Naive thymus-derived CD4-positive, alpha-beta T cell (primary cell): ENCODE measurements at regions not wholly inside any gene's neighbourhood (a gene's known extent, or its start where the extent isn't known, plus 50 kb on each side); places are given as distances from the start of the nearest gene placed in this dataset.

Experiments used
- ATAC-seq: fragments of 150-1000 bp; cut with Tn5 transposase; 2 replicates; pipeline ENCODE4 v1.10.0; 2021; ENCODE audit warnings: mild to moderate bottlenecking, moderate library complexity
- CTCF ChIA-PET: fragments of 350-600 bp; sonication (Branson Sonifier 250); formaldehyde crosslinking; loops from one replicate; lab custom pipeline; 2021; ENCODE audit warnings: antibody characterized with exemption; lab: Charles Lee
- POLR2A ChIA-PET: fragments of 350-600 bp; sonication (Branson Sonifier 250); formaldehyde crosslinking; loops from one replicate; lab custom pipeline; 2021; ENCODE audit warnings: antibody characterized with exemption, inconsistent platforms; lab: Charles Lee
- DNase-seq, 9 donors: peaks; one replicate each; pipeline versions ENCODE4 v3.0.0 to v3.0.0-alpha.2; 2020 to 2022; ENCODE audit warnings: mixed read lengths in 1 of 9
- H3K27ac ChIP-seq: one replicate; pipeline ENCODE4 v1.7.0; 2013; ENCODE audit warnings: mild to moderate bottlenecking, low read depth, low read length, moderate library complexity
- H3K27me3 ChIP-seq, 2 donors: one replicate each; pipeline ENCODE4 v1.7.0; 2013; ENCODE audit warnings: low read length in 2 of 2, mild to moderate bottlenecking in 2 of 2, moderate library complexity in 2 of 2; ENCODE audit not compliant: control insufficient read depth in 2 of 2, insufficient read depth in 2 of 2
- H3K36me3 ChIP-seq, 3 experiments: 1 replicate in 2 of 3; 2 replicates in 1 of 3; pipeline ENCODE4 v1.7.0; 2013; ENCODE audit warnings: low read length in 3 of 3, mild to moderate bottlenecking in 3 of 3, moderate library complexity in 1 of 3; ENCODE audit not compliant: insufficient read depth in 3 of 3, control insufficient read depth in 2 of 3
- H3K4me1 ChIP-seq, 2 donors: one replicate each; pipeline ENCODE4 v1.7.0; 2013; ENCODE audit warnings: low read length in 2 of 2, mild to moderate bottlenecking in 2 of 2, moderate library complexity in 1 of 2; ENCODE audit not compliant: control insufficient read depth in 2 of 2, insufficient read depth in 2 of 2
- H3K4me3 ChIP-seq: 2 replicates; pipeline ENCODE4 v1.7.0; 2013; ENCODE audit warnings: mild to moderate bottlenecking, low read length
- H3K9me3 ChIP-seq, 3 experiments: 1 replicate in 2 of 3; 2 replicates in 1 of 3; pipeline ENCODE4 v1.7.0; 2013; ENCODE audit warnings: low read length in 3 of 3; ENCODE audit not compliant: control insufficient read depth in 2 of 3
- H3K27ac Mint-ChIP-seq, 9 donors: one replicate each; pipeline ENCODE4 v1.8.0; 2020 to 2022; ENCODE audit warnings: mixed read lengths in 9 of 9, mild to moderate bottlenecking in 8 of 9, moderate library complexity in 5 of 9, inconsistent platforms in 2 of 9
- H3K27me3 Mint-ChIP-seq, 5 donors: one replicate each; pipeline ENCODE4 v1.8.0; 2021 to 2022; ENCODE audit warnings: mixed read lengths in 5 of 5, mild to moderate bottlenecking in 1 of 5
- H3K36me3 Mint-ChIP-seq, 5 donors: one replicate each; pipeline ENCODE4 v1.8.0; 2020 to 2022; ENCODE audit warnings: mixed read lengths in 5 of 5, mild to moderate bottlenecking in 3 of 5, inconsistent platforms in 1 of 5
- H3K4me1 Mint-ChIP-seq, 7 donors: one replicate each; pipeline ENCODE4 v1.8.0; 2020 to 2022; ENCODE audit warnings: mixed read lengths in 7 of 7, mild to moderate bottlenecking in 3 of 7, inconsistent platforms in 1 of 7
- H3K4me3 Mint-ChIP-seq, 10 donors: one replicate each; pipeline ENCODE4 v1.8.0; 2020 to 2022; ENCODE audit warnings: mild to moderate bottlenecking in 10 of 10, mixed read lengths in 10 of 10, moderate library complexity in 6 of 10, inconsistent platforms in 2 of 10
- H3K9me3 Mint-ChIP-seq, 11 donors: one replicate each; pipeline ENCODE4 v1.8.0; 2020 to 2022; ENCODE audit warnings: mixed read lengths in 11 of 11, mild to moderate bottlenecking in 4 of 11, inconsistent platforms in 1 of 11, moderate library complexity in 1 of 11
- intact Hi-C, 2 donors: fragments of 100-400 bp; cut with micrococcal nuclease; formaldehyde crosslinking; loops; one replicate each; pipeline ENCODE4 v1.15.1; 2023

DNA sequence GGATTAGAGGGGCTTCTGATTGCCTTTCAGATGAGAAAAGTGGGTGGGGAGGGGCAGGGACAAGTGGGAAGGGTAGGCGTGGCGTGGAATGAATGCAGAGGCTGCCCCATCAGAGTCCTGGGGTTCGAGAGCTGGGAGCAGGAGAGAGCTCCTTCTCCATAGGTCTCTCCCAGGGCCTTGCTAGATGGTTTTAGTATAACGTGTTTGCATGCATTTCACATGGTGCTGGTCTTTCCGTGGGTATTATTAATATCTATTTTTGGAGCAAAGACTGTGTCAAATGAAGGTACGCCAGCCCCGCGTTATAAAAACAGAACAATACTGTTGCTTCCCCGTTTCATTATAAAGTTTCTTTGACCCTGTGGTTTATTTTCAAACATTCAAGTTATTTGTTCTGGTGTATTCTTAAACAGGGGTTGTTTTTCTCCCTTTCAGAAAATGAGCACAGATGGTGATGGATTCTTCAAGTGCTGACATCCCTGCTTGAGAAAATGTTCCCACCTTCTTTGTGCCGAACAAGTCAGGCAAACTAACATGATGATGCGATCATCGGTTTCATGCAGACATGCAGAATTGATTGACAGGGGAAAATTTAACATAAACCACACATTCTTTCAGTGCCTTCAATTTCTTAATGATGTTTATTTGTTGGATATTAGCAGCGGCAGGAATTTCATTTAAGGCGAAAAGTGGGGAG is 62.1 kb upstream of the ZNF536 start:
- DNase-seq, result no peak
- Mint-ChIP-seq H3K27me3 (peaks cover 0 to 5% (median under 1%) of the 10 kb centered on the region in 5 donors), H3K36me3 (no peaks in the 10 kb centered on the region), H3K4me3 (no peak overlapping the region), H3K4me1 (no peaks in the 10 kb centered on the region), H3K9me3 (peaks cover 0 to 11% (median 2%) of the 10 kb centered on the region in 11 donors), H3K27ac (no peak overlapping the region)
- CTCF ChIA-PET, result no interaction called here
- Histone ChIP-seq H3K4me1 (no peaks in the 10 kb centered on the region), H3K9me3 (no peaks in the 10 kb centered on the region), H3K27me3 (no peaks in the 10 kb centered on the region), H3K36me3 (no peaks in the 10 kb centered on the region), H3K27ac (no peak overlapping the region), H3K4me3 (no peak overlapping the region)
- intact Hi-C loops, result no loop called here
- POLR2A ChIA-PET, result no interaction called here
- ATAC-seq, result no peak

DNA sequence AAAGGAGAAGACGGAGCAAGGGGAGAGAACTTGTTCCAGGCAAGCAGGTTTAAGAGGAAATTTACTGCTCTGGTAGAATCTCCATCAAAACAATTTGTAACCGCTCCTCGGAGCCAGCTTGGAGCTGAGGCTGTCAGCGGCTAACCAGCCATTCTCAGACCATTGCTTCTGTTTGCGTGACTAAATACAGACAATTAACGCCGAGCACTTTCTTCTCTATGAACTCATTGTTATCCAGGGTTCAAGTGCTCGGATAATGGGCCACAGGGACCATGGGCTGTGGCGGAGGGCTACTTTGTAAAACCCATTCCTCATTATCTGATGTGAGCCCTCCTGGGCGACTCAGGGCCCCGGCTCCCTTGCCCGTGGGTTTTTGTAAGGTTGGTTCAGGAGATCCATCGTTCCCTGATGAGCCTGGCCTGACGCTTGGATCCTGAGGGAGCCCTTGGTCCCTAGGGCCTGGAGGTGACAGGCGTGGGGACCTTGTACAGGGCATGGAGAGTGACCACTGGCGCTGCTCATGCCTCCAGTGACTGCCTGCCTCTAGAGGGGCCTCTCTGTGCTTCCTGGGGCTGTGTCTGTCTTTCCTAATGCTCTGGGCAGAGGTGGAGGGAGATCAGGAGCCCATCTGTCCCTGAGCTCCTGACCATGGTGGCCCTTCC is 61.5 kb upstream of the ZNF536 start:
- ATAC-seq (no peak), DNase-seq (no peak)
- no peak overlapping the region for H3K4me3 ChIP-seq
- H3K4me1 ChIP-seq, result no peaks in the 10 kb centered on the region
- Mint-ChIP-seq H3K27ac (no peak overlapping the region), H3K27me3 (peaks cover 0 to 5% (median 4%) of the 10 kb centered on the region in 5 donors), H3K4me1 (no peaks in the 10 kb centered on the region), H3K4me3 (no peak overlapping the region), H3K9me3 (peaks cover 0 to 14% (median 3%) of the 10 kb centered on the region in 11 donors), H3K36me3 (no peaks in the 10 kb centered on the region)
- H3K9me3 ChIP-seq, result no peaks in the 10 kb centered on the region
- H3K27me3 ChIP-seq, result no peaks in the 10 kb centered on the region
- intact Hi-C loops, result no loop called here
- ChIA-PET POLR2A (no interaction called here), CTCF (no interaction called here)
- no peaks in the 10 kb centered on the region for H3K36me3 ChIP-seq
- no peak overlapping the region for H3K27ac ChIP-seq

DNA sequence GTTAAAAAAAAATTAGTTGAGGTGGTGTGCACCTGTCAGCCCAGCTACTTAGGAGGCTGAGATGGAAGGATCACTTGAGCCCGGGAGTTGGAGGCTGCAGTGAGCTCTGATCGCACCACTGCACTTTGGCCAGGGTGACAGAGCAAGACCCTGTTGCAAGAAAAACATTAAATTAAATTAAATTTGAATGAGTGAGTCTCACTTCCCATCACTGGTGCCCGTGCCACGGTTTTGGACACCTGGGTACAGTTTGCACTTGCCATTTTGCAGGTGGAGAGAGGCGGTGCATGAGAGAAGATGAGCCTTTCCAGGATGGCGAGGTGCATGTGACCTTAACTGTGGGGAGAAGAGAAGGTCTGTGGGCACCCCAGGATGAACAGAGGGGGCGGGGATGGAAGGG is 60.3 kb upstream of the ZNF536 start:
- no peaks in the 10 kb centered on the region for H3K9me3 ChIP-seq
- H3K4me1 Mint-ChIP-seq, result no peaks in the 10 kb centered on the region
- no peak overlapping the region for H3K27ac ChIP-seq
- H3K27me3 ChIP-seq, result no peaks in the 10 kb centered on the region
- intact Hi-C loops, result no loop called here
- H3K27me3 Mint-ChIP-seq, result peaks cover 0 to 5% (median 4%) of the 10 kb centered on the region in 5 donors
- no peak overlapping the region for H3K4me3 Mint-ChIP-seq
- H3K4me3 ChIP-seq, result no peak overlapping the region
- H3K36me3 ChIP-seq, result no peaks in the 10 kb centered on the region
- no peaks in the 10 kb centered on the region for H3K36me3 Mint-ChIP-seq
- DNase-seq (no peak), ATAC-seq (no peak)
- ChIA-PET POLR2A (no interaction called here), CTCF (no interaction called here)
- H3K9me3 Mint-ChIP-seq, result peaks cover 0 to 23% (median 5%) of the 10 kb centered on the region in 11 donors
- H3K4me1 ChIP-seq, result no peaks in the 10 kb centered on the region
- H3K27ac Mint-ChIP-seq, result no peak overlapping the region

DNA sequence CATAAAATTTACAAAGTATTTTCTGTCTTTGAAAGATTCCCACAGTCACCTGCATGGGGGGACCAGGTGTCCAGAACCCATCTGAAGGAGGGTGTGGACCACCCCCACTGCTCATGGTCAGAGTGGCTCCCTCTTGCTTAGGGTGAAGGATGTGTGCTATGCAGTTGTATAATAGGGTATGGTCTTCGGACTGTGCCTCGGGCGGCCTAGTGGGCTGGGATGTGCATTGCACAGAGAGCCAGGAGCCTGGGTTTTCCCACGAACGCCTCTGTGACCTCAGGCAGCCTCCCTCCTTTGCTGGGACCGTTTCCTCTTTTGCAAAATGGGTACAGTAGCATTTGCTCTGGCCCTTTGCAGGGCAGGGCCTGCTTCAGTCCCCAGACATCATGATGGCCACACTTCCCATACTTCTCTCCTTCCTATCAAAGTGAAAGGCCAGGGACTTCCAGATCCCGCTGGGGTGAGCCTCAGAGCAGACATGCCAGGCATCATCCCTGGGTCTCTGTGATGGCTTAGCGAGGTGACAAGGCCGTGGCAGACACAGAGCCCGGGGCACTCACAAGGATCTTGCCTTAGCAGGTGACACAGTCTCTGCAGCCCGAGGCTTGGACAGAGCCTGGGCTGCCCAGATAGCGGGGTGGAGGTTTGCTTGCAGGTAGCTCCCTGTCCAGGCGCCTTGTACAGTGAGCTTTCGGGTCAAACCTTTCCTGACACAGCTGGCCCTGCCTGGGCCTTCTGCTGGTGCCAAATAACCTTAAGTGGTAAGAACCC is 59.4 kb upstream of the ZNF536 start:
- no peaks in the 10 kb centered on the region for H3K27me3 ChIP-seq
- no peaks in the 10 kb centered on the region for H3K4me1 Mint-ChIP-seq
- CTCF ChIA-PET, result no interaction called here
- H3K27ac Mint-ChIP-seq, result no peak overlapping the region
- H3K9me3 ChIP-seq, result no peaks in the 10 kb centered on the region
- no peaks in the 10 kb centered on the region for H3K36me3 ChIP-seq
- peaks cover 0 to 5% (median 4%) of the 10 kb centered on the region in 5 donors for H3K27me3 Mint-ChIP-seq
- no peak for DNase-seq
- H3K36me3 Mint-ChIP-seq, result no peaks in the 10 kb centered on the region
- intact Hi-C loops, result no loop called here
- H3K9me3 Mint-ChIP-seq, result peaks cover 0 to 23% (median 5%) of the 10 kb centered on the region in 11 donors
- POLR2A ChIA-PET, result no interaction called here
- no peak overlapping the region for H3K27ac ChIP-seq
- ATAC-seq, result no peak
- no peaks in the 10 kb centered on the region for H3K4me1 ChIP-seq
- no peak overlapping the region for H3K4me3 Mint-ChIP-seq
- H3K4me3 ChIP-seq, result no peak overlapping the region

DNA sequence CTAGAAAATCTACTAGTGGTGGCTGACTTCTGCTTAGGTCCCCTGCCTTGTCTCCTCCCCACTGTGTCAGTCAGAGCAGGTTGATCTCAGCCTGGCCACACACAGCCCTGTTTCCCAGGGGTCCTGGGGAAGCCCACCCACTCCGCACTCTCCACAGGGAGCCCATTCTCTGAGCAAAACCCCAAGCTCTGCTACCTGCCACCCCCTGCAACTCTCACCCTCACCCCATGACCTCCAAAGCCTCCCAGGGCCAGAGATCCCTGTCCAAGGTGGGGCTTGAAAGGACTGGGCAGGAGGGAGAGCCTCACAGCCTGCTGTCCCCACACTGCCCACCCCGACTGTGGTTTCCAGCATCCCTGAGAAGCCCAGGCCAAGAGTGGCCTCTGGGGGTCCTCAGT is 58.8 kb upstream of the ZNF536 start:
- peaks cover 0 to 4% (median under 1%) of the 10 kb centered on the region in 5 donors for H3K27me3 Mint-ChIP-seq
- Histone ChIP-seq H3K4me1 (no peaks in the 10 kb centered on the region), H3K36me3 (no peaks in the 10 kb centered on the region), H3K4me3 (no peak overlapping the region), H3K9me3 (no peaks in the 10 kb centered on the region), H3K27me3 (no peaks in the 10 kb centered on the region), H3K27ac (no peak overlapping the region)
- intact Hi-C loops, result no loop called here
- ChIA-PET POLR2A (no interaction called here), CTCF (no interaction called here)
- H3K27ac Mint-ChIP-seq, result no peak overlapping the region
- peaks cover 0 to 19% (median 5%) of the 10 kb centered on the region in 11 donors for H3K9me3 Mint-ChIP-seq
- no peaks in the 10 kb centered on the region for H3K4me1 Mint-ChIP-seq
- no peaks in the 10 kb centered on the region for H3K36me3 Mint-ChIP-seq
- no peak for DNase-seq
- ATAC-seq, result no peak
- H3K4me3 Mint-ChIP-seq, result no peak overlapping the region

DNA sequence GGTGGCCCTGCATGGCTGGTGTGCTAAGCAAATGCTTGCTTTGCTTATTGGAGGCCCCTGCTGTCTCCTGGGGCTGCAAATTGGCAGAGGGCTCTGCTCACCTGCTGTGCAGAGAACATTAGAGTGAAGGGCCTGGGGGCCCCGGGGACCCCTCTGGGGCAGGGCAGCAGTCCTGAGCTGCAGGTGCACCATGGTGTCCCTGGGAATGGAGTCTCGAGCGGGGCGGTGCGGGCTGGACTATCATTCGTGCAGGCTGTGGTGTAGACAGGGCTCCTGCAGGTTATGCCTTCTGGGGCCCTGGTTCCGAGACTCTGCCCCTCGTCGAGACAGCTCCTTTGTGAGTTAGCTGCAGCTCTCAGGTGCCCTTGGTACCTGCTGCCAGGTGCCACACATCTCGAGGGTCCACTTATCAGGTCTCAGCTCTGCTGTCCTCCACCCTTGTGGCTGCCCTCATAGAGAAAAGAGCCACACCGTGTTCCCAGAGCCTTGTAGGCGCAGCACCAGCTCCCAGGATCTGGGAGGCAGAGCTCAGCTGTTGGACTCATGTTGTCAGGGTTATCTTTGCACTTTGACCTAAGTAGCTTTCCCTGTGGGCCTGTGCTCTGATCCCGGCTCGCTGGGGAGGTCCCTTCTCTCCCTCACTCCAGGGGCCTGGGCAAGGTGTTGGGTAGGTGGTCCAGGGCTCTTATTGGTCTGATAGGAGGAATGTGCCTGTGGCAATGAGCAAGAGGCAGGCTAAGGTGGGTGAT is 58.0 kb upstream of the ZNF536 start:
- Histone ChIP-seq H3K4me3 (no peak overlapping the region), H3K36me3 (no peaks in the 10 kb centered on the region), H3K9me3 (no peaks in the 10 kb centered on the region), H3K27ac (no peak overlapping the region), H3K4me1 (no peaks in the 10 kb centered on the region), H3K27me3 (no peaks in the 10 kb centered on the region)
- Mint-ChIP-seq H3K27ac (peak overlapping the region in 1 of 9 donors; percentile 43), H3K9me3 (peaks cover 0 to 18% (median 5%) of the 10 kb centered on the region in 11 donors), H3K4me3 (no peak overlapping the region), H3K4me1 (no peaks in the 10 kb centered on the region), H3K36me3 (no peaks in the 10 kb centered on the region), H3K27me3 (peaks cover 0 to 4% (median 0%) of the 10 kb centered on the region in 5 donors)
- intact Hi-C loops, result no loop called here
- ChIA-PET CTCF (no interaction called here), POLR2A (no interaction called here)
- ATAC-seq, result no peak
- no peak for DNase-seq
